NCI-H2196 treated with DMSO at 0.1 percent for 48 hours (cell line): ENCODE measurements at regions not wholly inside any gene's neighbourhood (a gene's known extent, or its start where the extent isn't known, plus 50 kb on each side); places are given as distances from the start of the nearest gene placed in this dataset.
A peak's percentile ranks its signal among the peaks of the same experiment; 100 is the strongest.

Experiments
- DNase-seq: peaks from one replicate; lab custom pipeline; 2025; ENCODE audit not compliant: unreplicated experiment; lab: John Stamatoyannopoulos, UW

DNA sequence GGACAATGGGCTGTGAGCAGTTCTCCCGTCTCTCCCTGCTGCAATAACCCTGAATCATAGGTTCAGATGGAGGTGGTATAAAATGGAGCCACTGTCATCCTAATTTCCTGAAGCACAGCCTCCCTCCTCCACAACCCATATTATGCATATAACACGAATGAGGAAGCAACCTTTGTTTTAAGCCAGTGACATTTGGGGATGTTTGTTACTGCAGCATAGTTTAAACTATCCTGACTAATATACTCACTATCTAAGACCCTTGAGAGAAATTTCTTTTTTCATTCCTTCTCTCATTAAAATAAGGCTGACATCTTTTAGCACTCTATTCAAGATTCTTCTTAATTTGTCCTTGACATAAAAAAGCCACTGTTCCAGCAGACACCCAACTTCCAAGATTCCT is 413.4 kb downstream of the SOX9 start:
- DNase-seq = no peak

DNA sequence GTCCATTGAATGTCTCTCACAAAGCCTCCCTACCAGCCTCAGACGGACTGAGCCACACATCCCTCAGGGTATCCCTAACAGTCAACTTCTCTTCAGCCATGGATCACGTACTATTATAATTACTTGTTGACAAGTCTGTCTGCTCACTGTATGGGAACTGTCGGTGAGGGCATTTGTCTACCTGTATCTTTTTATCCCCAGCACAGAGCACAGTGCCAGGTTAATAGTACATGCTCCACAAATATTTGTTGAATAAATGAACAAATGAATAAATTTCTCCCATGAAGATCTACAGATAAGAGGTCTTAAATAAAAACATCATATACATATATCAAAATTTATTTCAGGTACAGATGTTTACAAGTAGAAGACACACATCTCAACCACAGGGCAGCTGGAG is 414.0 kb downstream of the SOX9 start:
- no peak for DNase-seq

DNA sequence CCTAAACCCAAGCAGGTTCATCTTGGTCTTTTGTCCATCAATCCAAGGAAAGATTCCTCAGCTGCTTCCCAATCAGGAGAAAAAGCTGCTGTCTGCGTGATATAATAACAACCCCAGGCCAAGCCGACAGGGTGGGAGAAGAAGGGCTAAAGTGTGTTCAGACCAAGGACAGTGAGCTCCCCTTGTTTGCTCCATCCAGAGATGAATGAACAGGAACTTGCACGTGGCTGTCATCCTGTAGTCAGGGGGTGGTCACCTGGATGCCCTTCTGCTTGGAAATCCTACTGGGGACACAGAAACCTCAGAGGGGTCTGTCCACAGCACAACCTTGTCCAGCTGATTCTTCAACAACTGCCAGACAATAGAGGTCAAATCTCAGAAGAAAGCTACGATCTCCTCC is 414.5 kb downstream of the SOX9 start:
- no peak for DNase-seq

GRCh38 chr17:72535779-72536178 is 415.0 kb downstream of the SOX9 start:
- no peak for DNase-seq

DNA sequence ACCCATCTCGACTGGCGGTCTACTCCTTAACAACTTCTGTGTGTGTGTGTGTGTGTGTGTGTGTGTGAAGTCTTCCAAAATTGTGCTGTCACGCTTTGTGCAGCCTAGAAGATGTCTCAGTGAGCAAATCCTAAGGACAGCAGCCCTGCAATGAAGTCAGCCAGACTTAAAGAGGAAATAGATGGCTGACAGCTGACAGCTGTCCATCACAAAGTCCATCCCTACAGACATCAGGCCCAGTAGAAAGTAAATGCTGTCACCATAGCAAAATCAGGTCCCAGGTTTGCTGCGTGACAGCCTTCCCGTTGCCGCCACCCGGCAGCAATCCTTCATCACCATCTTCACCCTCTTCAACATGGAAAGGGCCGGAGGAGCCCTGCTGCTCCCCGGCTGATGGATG is 416.0 kb downstream of the SOX9 start:
- no peak for DNase-seq

DNA sequence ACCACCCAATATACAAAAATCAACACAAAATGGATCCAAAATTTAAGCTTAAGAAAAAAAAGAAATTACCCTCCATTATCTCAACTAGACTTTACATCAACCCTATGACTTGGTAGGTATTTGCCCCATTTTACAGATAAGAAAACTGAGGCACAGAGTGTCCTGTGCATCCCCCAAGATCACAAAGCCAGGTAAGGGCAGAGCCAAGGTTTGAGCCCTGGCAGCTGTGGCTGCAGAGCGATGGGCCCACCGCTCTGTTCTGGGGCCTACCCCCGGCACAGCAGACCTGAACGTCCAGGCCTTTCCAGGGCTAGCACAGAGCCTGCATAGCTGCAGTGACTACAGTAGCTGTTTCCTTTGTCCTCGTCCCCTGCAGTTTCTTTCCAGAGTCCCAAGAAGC is 417.6 kb downstream of the SOX9 start:
- DNase-seq = no peak

GRCh38 chr17:72538901-72539352 is 418.1 kb downstream of the SOX9 start:
- no peak for DNase-seq

GRCh38 chr17:72539981-72540897 is 419.4 kb downstream of the SOX9 start:
- peak; percentile 68 for DNase-seq

DNA sequence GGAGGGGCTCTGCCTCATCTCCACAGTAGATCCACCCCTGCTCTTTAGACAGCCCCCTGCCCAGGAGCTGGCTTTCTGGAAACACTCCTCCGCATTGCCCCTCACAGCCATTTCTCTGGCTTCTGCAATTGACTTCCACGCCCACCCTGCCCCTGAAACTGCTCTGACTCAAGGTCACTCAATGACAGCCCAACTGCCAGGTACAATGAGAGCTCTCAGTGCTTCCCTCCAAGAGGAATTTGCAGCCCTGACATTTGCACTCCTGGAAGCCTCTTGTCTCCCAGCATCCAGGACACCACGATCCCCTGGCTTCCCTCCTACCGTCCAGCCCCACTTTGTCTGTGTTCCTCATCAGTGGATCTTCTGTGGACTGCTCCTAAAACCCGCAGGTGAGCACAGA is 421.5 kb downstream of the SOX9 start:
- no peak for DNase-seq

DNA sequence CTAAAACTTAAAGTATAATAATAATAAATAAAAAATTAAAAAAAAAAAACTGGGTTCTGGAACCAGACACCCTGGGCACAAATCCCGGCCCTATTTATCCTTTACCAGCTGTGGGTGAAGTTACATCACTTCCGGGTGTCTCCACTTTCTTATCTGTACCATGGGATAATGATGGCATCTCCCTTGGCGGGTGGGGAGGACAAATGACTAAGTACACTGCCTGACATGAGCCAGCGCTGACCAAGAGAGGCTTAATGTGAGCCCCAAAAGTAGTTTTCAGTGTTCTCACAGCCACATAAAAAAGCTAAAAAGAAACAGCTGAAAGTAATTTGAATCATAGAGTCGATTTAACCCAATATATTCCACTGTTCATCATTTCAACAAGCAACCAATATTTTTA is 424.9 kb downstream of the SOX9 start:
- no peak for DNase-seq

DNA sequence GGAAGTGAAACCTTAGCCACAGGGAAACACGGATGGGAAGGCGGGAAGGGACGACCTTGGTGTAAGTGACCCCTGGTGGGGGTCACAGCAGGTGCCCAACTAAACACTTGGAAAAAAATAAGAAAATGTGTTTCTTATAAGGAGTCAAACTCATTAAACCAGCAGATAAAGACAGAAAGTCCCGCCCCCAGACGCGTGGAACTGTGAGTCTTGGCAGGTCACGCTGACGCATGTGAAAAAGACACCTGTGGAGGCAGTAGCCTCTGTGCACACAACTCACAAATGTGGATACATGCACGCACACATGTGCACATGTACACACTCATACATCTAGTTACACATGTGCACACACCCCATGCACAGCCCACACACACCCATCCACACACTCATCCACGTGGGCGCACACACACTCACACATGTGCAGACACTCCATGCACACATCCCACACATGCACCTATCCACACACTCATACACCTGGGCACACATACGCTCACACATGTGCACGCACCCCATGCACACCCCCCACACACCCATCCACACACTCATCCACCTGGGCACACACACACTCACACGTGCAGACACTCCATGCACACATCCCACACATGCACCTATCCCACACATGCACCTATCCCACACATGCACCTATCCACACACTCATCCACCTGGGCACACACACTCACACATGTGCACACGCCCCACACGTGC is 432.4 kb downstream of the SOX9 start:
- no peak for DNase-seq

- DNase-seq = no peak
These were observed 433.7 kb downstream of the SOX9 start for GRCh38 chr17:72554508-72554907.

DNA sequence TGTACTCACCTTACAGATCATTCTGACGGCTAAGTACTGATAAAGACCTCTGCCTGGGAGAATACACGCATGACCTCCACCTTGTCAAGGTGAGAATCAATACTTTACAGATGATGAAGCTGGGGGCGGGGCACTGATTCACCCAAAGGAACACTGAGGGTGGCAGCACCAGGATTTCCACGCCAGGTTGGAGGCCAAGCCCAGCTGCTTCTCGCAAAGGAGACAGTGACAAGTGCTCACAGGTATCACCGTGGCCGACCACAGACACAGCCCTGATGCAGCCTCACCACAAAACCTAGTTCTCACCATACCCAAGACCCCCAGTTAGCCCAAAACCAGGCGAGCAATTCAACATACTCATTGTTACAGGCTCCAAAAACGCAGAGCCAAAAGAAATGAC is 434.2 kb downstream of the SOX9 start:
- DNase-seq = no peak

DNA sequence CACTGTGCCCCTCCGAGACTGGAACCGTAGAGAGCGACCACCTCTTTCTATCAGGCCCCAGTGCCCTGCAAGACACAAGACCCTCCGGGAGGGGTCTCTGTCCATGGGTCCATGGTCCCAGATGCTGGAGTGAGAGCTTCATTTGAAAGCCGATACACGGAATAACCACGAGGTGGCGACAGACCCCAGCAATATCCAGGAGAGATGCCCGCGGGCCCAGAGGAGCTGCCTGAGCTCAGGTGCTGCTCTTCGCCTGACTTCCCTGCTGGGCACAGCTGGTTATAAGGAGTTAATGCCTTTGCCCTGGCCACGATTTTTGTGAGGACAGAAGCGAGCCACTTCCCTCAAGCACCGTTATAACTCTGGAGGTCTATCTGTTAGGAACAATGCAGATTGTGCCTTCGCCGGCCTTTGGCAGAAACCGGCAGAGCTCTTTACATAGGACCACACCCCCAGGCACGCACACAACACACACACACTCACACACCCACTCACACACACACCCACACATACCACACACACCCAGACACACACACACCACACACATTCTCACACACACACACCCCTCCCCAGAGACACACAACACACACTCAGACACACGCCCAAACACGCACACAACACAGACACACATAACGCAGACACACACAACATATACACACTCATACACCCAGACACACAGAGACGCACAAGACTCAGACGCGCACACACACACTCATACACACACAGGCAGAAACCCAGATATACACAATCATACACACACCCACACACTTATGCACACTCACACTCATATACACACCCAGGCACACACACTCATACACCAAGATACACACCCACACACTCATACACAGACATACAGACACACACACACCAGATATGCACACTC is 436.4 kb downstream of the SOX9 start:
- peak; percentile 57 for DNase-seq

- no peak for DNase-seq
These were observed 438.2 kb downstream of the SOX9 start for GRCh38 chr17:72558971-72559476.

GRCh38 chr17:72560303-72561247 is 439.8 kb downstream of the SOX9 start:
- DNase-seq = peak; percentile 47

GRCh38 chr17:72561266-72561665 is 440.4 kb downstream of the SOX9 start:
- DNase-seq = no peak

GRCh38 chr17:72561680-72562079 is 440.9 kb downstream of the SOX9 start:
- DNase-seq = no peak

DNA sequence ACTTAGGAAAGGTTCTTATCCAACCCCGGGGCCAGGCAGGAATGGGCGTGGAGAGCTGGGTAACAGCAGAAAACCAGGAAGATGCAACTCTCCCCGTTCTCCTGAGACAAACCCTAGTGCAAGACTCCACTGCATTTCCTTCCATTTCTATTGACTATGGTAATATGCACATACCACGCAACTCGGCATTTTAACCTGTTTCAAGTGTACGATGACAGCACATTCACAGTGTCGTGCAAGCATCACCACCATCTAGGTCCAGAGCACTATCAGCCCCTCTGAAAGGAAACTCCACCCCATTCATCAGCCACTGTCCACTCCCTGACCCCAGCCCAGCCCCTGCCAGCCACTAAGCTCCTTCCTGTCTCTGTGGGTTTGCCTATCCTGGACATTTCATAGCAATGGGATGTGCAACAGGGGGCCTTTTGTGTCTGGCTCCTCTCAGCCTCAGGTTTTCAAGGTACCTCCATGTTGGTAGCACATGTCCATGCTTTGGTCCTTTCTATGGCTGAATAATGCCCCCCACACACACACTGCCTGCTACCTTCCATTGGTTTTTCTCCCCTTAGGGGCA is 441.9 kb downstream of the SOX9 start:
- no peak for DNase-seq

GRCh38 chr17:72563952-72564351 is 443.1 kb downstream of the SOX9 start:
- no peak for DNase-seq
